ENCODE measurements at regions not wholly inside any gene's neighbourhood (a gene's known extent, or its start where the extent isn't known, plus 50 kb on each side); places are given as distances from the start of the nearest gene placed in this dataset.
"Not testable (repeated sequence)": the region's sequence is repeated elsewhere in the genome, so short reads cannot be mapped to it uniquely, and the experiment has no call there.

DNA sequence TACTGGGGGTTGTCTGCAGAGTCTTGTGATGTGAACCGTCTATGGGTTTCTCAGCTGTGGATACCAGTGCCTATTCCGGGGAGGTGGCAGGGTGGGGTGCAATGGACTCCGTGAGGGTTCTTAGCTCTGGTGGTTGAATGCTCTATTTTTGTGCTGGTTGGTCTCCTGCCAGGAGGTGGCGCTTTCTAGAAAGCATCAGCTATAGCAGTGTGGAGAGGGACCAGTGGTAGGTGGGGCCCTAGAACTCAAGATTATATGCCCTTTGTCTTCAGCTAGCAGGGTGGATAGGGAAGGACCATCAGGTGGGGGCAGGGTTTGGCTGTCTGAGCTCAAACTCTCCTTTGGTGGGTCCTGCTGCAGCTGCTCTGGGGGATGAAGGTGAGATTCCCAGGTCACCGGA is 127.3 kb upstream of the PLD5 start:
- no peak for DNase-seq (ENCODE audit: extremely low read depth in 1 of 2, low read depth in 1 of 2)

DNA sequence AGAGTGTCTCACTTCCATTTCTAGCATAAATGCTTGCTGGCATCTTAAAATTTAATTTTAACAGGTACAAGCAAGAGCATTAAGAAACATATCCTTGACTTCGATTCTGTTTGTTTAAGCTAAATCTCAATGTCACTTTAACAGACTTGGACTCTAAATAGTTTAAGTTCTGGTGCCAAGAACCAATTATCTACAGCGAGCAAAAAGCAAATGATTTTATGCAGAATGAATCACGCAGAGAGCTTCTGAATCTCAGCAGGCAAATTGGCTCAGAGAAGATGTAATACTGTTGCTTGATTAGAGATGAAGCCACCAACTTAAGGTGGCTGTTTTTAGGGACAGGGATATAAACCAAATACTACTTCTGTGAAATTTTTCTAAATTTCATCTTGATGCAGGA is 117.0 kb upstream of the PLD5 start:
- DNase-seq (ENCODE audit: extremely low read depth in 1 of 2, low read depth in 1 of 2), result no peak

DNA sequence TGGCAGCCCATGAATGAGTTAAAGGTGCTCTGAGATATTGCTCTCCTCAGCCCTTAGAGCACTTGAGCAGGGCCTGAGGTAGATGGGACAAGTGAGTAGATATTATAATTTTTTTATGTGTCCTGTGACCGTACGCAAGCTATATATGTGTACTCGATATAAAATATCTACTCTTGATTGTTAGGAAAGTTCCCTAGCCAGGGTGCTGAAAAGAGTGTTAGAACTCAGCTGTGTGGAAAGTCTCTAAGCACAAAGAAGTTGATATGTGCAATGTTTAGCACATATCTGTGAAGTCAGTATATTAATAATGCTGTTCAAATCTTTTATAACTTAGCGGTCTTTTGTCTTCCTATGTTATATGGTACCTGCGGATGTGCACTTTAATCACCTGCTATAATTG is 114.6 kb upstream of the PLD5 start:
- no peak for DNase-seq (ENCODE audit: extremely low read depth in 1 of 2, low read depth in 1 of 2)

DNA sequence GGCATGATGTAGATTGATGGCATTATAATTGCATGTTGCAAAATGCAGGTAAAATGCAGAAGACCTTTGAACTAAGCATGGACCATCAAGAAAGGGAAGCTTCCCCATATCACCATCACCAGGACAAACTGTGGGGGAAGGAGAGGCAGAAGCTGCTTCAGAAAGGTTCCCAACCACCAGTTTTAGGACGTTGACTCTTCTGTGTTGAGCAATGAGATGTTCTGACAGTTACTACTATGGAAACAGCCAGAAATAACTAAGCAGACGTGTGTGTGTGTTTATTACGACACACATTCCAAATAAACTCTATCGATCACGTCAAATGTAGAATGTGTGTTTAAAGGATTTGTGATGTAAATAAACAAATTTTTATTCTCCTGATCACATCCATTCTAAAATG is 110.2 kb upstream of the PLD5 start:
- DNase-seq (ENCODE audit: extremely low read depth in 1 of 2, low read depth in 1 of 2), result no peak

DNA sequence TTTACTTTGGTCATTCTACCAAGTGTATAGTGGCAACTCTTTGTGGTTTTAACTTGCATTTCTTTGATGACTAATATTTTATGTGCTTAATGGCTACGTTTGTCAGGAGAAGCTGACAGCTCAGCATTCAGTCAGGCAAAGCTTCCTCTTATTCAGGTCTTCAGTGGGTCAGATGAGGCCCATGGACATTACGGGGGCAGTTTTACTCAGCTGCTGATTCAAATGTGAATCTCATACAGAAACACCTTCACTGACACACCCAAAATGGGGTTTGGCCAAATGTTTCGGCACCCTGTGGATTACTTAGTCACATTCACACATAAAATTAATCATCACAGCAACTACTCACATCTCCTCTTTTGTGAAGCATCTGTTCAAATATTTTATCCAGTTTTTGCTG is 104.9 kb upstream of the PLD5 start:
- no peak for DNase-seq (ENCODE audit: extremely low read depth in 1 of 2, low read depth in 1 of 2)

DNA sequence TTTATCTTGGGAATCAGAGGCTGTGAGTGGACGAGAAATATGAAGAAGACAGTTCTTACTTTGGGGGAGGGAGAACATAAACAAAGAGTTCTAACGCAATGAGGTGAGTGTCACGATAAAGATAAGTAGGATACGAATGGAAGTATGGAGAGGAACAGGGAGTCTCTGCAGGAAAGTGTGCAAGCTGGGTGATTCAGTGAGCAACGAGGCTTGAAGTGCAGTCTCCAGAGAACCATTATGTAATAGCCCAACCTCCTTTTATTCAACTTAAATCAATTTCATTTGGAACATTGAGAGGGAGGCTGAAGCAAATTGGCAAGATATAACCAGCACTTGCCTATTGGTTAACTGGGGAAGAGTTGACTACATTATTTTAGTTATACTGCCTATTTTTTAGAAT is 99.3 kb upstream of the PLD5 start:
- DNase-seq (ENCODE audit: extremely low read depth in 1 of 2, low read depth in 1 of 2), result no peak

DNA sequence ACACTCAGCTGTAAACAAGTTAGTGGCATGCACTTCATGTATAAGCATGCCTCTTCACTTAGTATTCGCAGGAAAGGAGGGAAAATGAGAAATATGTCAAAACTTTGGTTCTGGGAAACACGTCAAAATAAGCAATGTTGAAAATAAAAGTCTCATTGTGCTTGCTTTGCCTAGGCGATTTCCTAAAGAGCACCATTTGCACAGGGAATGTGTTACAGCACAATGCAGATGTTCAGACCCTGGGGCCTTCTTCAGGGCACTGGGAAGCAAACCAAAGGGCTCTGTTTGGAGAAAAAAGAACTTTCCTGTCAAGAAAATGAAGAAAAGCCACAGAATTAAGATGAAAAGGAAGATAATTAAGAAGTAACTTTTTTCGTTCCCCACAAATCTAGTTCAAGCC is 98.6 kb upstream of the PLD5 start:
- DNase-seq (ENCODE audit: extremely low read depth in 1 of 2, low read depth in 1 of 2), result no peak

DNA sequence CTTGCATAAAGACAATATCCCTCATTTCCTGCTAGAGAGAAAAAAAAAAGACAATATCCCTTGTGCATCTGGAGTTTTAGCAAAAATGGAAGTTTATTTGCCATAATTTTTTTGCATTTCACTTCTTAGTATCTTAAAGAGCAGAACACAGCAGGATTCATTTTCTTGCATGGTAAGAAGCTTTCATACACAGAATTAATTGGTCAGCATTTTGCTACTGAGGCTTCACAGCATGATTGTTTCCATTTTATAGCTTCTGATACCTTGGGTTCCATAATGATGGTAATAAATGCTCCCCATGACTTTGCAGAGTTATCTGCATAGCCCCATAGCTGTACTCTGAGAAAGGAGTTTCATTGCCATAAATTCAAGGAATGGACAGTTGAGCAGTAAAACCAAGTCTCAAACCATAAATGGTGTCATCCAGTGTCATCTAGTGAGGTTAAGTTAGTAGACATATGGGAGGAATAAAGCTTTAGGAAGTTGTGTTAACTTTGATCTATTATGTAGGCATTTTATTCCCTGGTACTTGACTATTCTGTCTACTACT is 88.8 kb upstream of the PLD5 start:
- no peak for DNase-seq (ENCODE audit: extremely low read depth in 1 of 2, low read depth in 1 of 2)

DNA sequence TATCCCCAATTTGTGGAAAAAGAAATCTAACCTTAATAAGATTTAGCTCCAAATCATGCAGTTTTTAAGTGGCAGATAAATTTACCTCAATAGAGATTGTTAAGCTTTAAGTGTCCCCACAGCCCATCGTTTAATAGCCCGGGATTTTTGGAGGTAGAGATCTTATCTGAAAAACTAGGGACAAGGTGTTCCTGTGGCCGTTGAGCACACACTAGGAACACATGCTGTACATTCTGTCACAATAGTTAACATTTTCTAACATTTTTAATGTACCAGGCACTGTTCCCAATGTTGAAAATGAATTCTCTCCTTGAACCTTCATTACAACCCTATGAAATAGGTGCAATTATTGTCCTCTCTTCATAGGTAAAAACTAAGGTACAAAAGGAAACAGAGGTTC is 85.7 kb upstream of the PLD5 start:
- no peak for DNase-seq (ENCODE audit: extremely low read depth in 1 of 2, low read depth in 1 of 2)

DNA sequence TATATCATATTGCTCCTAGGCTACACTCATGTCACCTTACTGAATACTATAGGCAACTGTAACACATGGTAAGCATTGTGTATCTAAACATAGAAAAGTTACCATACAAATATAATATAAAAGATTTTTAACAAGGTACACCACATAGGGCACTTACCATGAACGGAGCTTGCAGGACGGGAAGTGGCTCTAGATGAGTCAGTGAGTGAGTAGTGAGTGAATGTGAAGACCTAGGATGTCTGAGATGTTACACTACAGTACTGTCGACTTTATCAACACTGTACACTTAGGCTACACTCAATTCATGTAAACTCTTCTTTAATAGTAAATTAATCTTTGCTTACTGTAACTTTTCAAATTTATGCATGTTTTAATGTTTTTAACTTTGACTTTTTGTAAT is 81.0 kb upstream of the PLD5 start:
- DNase-seq (ENCODE audit: extremely low read depth in 1 of 2, low read depth in 1 of 2), result no peak

DNA sequence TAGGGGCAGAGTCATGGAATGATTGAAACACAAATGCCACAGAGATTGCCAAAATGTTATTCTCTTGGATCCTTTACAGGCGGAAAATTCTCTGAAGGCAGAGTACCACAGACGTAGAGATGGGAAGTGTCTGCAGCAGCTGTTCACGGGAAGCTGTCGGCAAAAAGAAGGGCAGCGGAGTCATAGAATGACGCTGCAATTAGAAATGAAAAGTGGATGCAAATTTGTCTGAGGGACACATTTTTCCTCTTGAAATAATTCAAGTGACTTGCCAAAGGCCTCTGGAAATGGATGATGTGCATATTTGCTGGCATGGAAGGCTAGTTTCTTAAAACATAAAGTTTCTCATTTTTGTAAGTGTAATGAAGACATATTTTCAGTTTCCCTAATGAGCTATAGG is 77.5 kb upstream of the PLD5 start:
- DNase-seq (ENCODE audit: extremely low read depth in 1 of 2, low read depth in 1 of 2), result no peak

DNA sequence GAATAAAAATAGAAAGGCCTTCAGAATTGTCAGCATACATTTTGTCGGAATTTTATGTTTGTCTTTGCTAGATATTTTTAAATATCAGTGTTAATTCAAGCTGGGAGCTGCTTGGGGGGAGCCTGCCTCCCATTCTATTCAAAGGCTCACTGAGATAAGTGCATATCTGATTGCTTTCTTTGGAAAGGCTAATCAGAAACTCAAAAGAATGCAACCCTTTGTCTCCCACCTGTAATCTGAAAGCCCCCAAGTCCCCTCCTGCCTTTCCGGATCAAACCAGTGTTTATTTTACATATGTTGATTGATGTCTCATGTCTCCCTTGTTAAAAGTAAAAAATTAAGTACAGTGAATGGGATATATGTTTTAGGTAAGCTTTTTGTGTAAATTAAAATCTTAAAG is 69.3 kb upstream of the PLD5 start:
- DNase-seq (ENCODE audit: extremely low read depth in 1 of 2, low read depth in 1 of 2), result not testable (repeated sequence)

DNA sequence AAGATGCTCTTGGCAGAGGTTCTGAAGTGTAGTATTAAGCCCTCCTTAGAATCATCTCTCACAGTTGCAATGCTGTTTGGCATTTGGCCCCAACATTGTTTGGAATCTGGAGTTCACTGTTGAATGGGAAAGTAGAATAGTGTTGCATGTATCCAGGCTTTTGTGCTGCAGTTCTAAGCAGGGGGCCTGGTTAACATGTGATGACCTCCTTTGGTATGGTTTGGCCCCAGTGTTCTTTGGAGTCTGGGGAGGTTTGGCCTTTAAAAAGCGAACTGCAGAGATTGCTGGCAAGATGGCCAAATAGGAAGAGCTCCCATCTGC is 61.8 kb upstream of the PLD5 start:
- DNase-seq (ENCODE audit: extremely low read depth in 1 of 2, low read depth in 1 of 2), result no peak

DNA sequence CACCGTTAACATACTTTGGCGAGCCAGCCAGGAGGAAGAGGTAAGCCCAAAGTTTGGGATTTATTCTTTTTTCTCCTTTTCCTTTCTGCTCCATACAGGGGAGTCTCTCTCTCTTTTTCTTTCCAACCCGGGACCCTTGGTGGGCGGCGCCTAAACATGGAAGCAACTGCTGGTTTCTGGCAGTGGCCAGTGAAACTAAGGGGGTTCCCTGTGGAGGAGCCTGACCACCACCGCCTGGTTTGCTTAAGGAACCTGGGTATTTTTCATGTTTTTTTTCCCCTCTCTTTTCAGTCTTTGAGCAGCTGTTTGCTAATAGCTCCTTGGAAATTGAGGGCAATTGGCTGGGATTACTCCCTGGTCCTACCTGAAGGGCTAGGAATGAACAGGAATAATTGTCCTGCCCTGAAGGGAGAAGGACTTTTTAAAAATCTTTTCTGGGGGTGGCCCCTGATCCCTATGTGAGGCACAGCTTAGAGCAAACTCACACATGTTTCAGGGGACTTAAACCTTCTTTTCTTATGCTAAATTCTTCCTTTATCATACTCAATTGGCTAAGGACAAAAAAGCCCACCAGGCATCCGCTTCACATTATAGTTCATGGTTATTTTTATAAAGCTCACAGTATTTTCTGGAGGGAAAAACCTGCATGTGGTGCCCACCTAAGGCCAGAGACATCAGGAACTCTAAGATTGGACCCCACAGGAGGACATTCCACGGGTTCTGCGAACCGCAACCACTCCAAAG is 61.3 kb upstream of the PLD5 start:
- no peak for DNase-seq (ENCODE audit: extremely low read depth in 1 of 2, low read depth in 1 of 2)

DNA sequence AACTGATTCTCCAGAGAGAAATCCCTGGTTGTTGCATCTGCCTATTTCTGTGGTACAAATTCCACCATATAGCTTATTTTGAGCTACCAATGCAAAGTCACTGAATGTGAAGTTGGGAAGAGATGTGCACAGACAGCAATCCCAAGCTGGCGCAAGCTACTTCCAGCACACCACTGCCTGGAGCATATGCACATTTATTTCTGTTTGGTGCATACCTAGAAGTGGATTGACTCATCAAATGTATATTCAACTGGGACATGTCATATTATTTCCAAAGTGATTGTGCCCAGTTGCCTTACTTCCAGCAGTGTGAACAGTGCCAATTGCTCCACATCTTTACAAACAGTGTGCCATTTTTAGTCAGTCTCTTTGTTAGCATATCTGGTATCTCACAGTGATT is 58.2 kb upstream of the PLD5 start:
- no peak for DNase-seq (ENCODE audit: extremely low read depth in 1 of 2, low read depth in 1 of 2)

DNA sequence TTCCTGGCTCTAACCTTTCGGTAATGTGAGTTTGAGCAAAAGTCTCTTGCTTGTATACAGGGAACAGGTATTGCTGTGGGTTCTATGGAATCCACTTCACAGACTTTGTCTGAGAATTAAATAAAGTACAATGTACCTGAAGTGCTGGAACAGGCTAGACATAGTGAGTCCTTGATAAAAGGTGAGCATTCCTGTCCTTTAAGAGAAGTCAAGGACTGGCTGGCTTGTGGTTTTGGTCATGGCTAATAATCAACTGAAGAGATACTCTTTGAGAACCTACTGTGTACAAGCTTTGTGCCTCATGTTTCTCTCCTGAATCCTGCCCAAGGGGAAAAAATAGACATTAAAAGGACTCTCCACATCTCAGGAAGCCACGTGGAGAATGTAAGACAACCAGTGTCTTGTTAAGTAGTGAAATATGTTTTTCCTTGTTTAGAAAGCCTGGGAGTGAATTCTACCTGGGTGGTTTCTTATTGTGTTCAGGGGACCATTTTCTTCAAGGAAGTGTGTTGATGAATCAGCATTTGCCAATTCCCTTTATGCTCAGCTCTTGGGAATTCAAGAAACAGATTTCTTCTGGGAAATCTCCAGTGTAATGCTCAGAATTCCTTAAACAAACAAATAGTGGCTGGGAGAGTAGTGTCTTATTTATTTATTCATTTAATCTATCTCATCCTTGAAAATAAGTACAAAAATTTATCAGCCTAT is 55.2 kb upstream of the PLD5 start:
- no peak for DNase-seq (ENCODE audit: extremely low read depth in 1 of 2, low read depth in 1 of 2)
